HEK293 (cell line): ENCODE measurements at regions not wholly inside any gene's neighbourhood (a gene's known extent, or its start where the extent isn't known, plus 50 kb on each side); places are given as distances from the start of the nearest gene placed in this dataset.

Source experiments
- CTCF ChIA-PET: fragments of 350-600 bp; formaldehyde crosslinking; extraction: SDS; loops from one replicate; lab custom pipeline; 2021; ENCODE audit warnings: antibody characterized with exemption; lab: Yijun Ruan, JAX
- POLR2A ChIA-PET: fragments of 300-600 bp; formaldehyde crosslinking; extraction: SDS; loops from one replicate; lab custom pipeline; 2020; ENCODE audit warnings: antibody characterized with exemption, inconsistent platforms; lab: Yijun Ruan, JAX
- H3K27ac ChIP-seq: fragments of 200-500 bp; sonication (Bioruptor generic); 2 replicates; pipeline ENCODE4 v1.5.1; 2014; ENCODE audit warnings: low read depth, low read length, control low read depth, inconsistent platforms; ENCODE audit errors: extremely low read depth
- H3K36me3 ChIP-seq, 2 experiments: fragments of 200-500 bp in 1 of 2; sonication (Bioruptor generic) in 1 of 2; 1 replicate in 1 of 2; 2 replicates in 1 of 2; pipeline ENCODE4 v1.5.1; 2014 to 2017; ENCODE audit warnings: inconsistent platforms in 2 of 2, low read length in 2 of 2; ENCODE audit not compliant: control insufficient read depth in 2 of 2, insufficient read depth in 1 of 2
- H3K4me1 ChIP-seq: fragments of 200-500 bp; sonication (Bioruptor generic); 2 replicates; pipeline ENCODE4 v1.5.1; 2014; ENCODE audit warnings: mild to moderate bottlenecking, low read length, inconsistent platforms; ENCODE audit not compliant: control insufficient read depth, insufficient read depth
- H3K4me3 ChIP-seq: 2 replicates; pipeline ENCODE4 v1.5.1; 2011; ENCODE audit warnings: low read depth, mild to moderate bottlenecking, control low read depth, low read length, moderate library complexity
- H3K9me3 ChIP-seq: fragments of 200-500 bp; sonication (Bioruptor generic); 2 replicates; pipeline ENCODE4 v1.5.1; 2014; ENCODE audit warnings: low read depth, low read length, inconsistent platforms; ENCODE audit not compliant: control insufficient read depth, insufficient read depth
- ATF2 ChIP-seq: fragments of 450-650 bp; formaldehyde crosslinking; IDR thresholded peaks from 2 replicates; pipeline ENCODE4 v1.5.1; 2016; ENCODE audit warnings: missing biosample characterization, missing genetic modification characterization, low read depth
- GLI2 ChIP-seq: fragments of 450-650 bp; formaldehyde crosslinking; IDR thresholded peaks from 2 replicates; pipeline ENCODE4; 2017; ENCODE audit warnings: missing biosample characterization, missing genetic modification characterization, low read depth, borderline replicate concordance
- GLIS1 ChIP-seq: fragments of 450-650 bp; formaldehyde crosslinking; IDR thresholded peaks from 2 replicates; pipeline ENCODE4 v1.5.1; 2016; ENCODE audit warnings: missing biosample characterization, missing genetic modification characterization
- MEIS1 ChIP-seq: sonication (generic); formaldehyde crosslinking; IDR thresholded peaks from 2 replicates; pipeline ENCODE4 v1.8.1; 2022; ENCODE audit warnings: missing genetic modification reagents, mild to moderate bottlenecking, borderline replicate concordance
- MZF1 ChIP-seq: fragments of 450-650 bp; formaldehyde crosslinking; IDR thresholded peaks from 2 replicates; pipeline ENCODE4 v1.5.1; 2017; ENCODE audit warnings: missing biosample characterization, missing genetic modification characterization, borderline replicate concordance
- PATZ1 ChIP-seq: fragments of 450-650 bp; formaldehyde crosslinking; IDR thresholded peaks from 2 replicates; pipeline ENCODE4 v1.5.1; 2016; ENCODE audit warnings: missing biosample characterization, missing genetic modification characterization
- SALL2 ChIP-seq: fragments of 450-650 bp; formaldehyde crosslinking; IDR thresholded peaks from 2 replicates; pipeline ENCODE4 v1.5.0; 2017; ENCODE audit warnings: missing biosample characterization, mild to moderate bottlenecking, missing genetic modification characterization, borderline replicate concordance
- TSHZ1 ChIP-seq: fragments of 450-650 bp; formaldehyde crosslinking; IDR thresholded peaks from 2 replicates; pipeline ENCODE4 v1.5.1; 2016; ENCODE audit warnings: missing biosample characterization, missing genetic modification characterization, borderline replicate concordance
- ZBTB44 ChIP-seq: fragments of 450-650 bp; IDR thresholded peaks from 2 replicates; pipeline ENCODE4 v1.5.1; 2018; ENCODE audit warnings: missing biosample characterization, mild to moderate bottlenecking, missing genetic modification characterization
- ZBTB48 ChIP-seq: fragments of 450-650 bp; formaldehyde crosslinking; IDR thresholded peaks from 2 replicates; pipeline ENCODE4 v1.5.1; 2016; ENCODE audit warnings: missing biosample characterization, missing genetic modification characterization
- ZNF16 ChIP-seq: fragments of 450-650 bp; formaldehyde crosslinking; IDR thresholded peaks from 2 replicates; pipeline ENCODE4 v1.5.1; 2016; ENCODE audit warnings: low read depth, missing biosample characterization, missing genetic modification characterization
- ZNF169 ChIP-seq: fragments of 450-650 bp; formaldehyde crosslinking; IDR thresholded peaks from 2 replicates; pipeline ENCODE4 v1.5.1; 2016; ENCODE audit warnings: missing biosample characterization, missing genetic modification characterization
- ZNF221 ChIP-seq: fragments of 450-650 bp; formaldehyde crosslinking; IDR thresholded peaks from 2 replicates; pipeline ENCODE4 v1.5.1; 2017; ENCODE audit warnings: missing biosample characterization, missing genetic modification characterization, borderline replicate concordance
- ZNF394 ChIP-seq: fragments of 450-650 bp; formaldehyde crosslinking; IDR thresholded peaks from 2 replicates; pipeline ENCODE4 v1.5.1; 2016; ENCODE audit warnings: missing biosample characterization, missing genetic modification characterization, mild to moderate bottlenecking, moderate library complexity, borderline replicate concordance
- ZNF423 ChIP-seq: fragments of 450-650 bp; formaldehyde crosslinking; IDR thresholded peaks from 2 replicates; pipeline ENCODE4 v1.5.1; 2016; ENCODE audit warnings: missing biosample characterization, missing genetic modification characterization
- ZNF449 ChIP-seq: fragments of 450-650 bp; formaldehyde crosslinking; IDR thresholded peaks from 2 replicates; pipeline ENCODE4 v1.5.1; 2017; ENCODE audit warnings: missing biosample characterization, mild to moderate bottlenecking, missing genetic modification characterization, moderate library complexity
- ZNF560 ChIP-seq: fragments of 450-650 bp; formaldehyde crosslinking; IDR thresholded peaks from 2 replicates; pipeline ENCODE4 v1.5.1; 2017; ENCODE audit warnings: missing biosample characterization, missing genetic modification characterization, borderline replicate concordance
- ZNF596 ChIP-seq: fragments of 450-650 bp; IDR thresholded peaks from 2 replicates; pipeline ENCODE4 v1.5.0; 2018; ENCODE audit warnings: missing biosample characterization, mild to moderate bottlenecking, missing genetic modification characterization, moderate library complexity
- ZNF658 ChIP-seq: fragments of 450-650 bp; formaldehyde crosslinking; IDR thresholded peaks from 2 replicates; pipeline ENCODE4; 2016; ENCODE audit warnings: missing biosample characterization, missing genetic modification characterization
- ZSCAN5A ChIP-seq: fragments of 450-650 bp; formaldehyde crosslinking; IDR thresholded peaks from 2 replicates; pipeline ENCODE4 v1.5.1; 2016; ENCODE audit warnings: missing biosample characterization, missing genetic modification characterization

- Histone ChIP-seq H3K4me1 (no peaks in the 10 kb centered on the region), H3K4me3 (no peak overlapping the region), H3K36me3 (no peaks in the 10 kb centered on the region), H3K27ac (no peak overlapping the region), H3K9me3 (no peaks in the 10 kb centered on the region)
- POLR2A ChIA-PET, result no interaction called here
- CTCF ChIA-PET, result interaction anchor here (1.1 to 1.4 kb wide), 3 partner anchors 20 to 336 kb away, joined by 3 to 4 read pairs (median 4); no protein-coding TSS in a partner anchor
- no peak for TF ChIP-seq ZNF658
- no peak for TF ChIP-seq ZNF169
- TF ChIP-seq ZNF423, result no peak
- TF ChIP-seq ZNF221 (tag by site-specific recombination), result no peak
- TF ChIP-seq GLIS1, result no peak
- no peak for TF ChIP-seq PATZ1 (tag by site-specific recombination)
- TF ChIP-seq ZSCAN5A (tag by site-specific recombination), result no peak
- no peak for TF ChIP-seq SALL2
- no peak for TF ChIP-seq ATF2 (tag by site-specific recombination)
- TF ChIP-seq GLI2 (tag by site-specific recombination), result no peak
- TF ChIP-seq TSHZ1 (tag by site-specific recombination), result no peak
- no peak for TF ChIP-seq ZNF394 (tag by site-specific recombination)
- TF ChIP-seq ZNF16 (tag by site-specific recombination), result no peak
- no peak for TF ChIP-seq ZNF560 (tag by site-specific recombination)
- no peak for TF ChIP-seq ZBTB48
- no peak for TF ChIP-seq ZNF449 (tag by site-specific recombination)
- TF ChIP-seq MEIS1 (CRISPR knock-in tag), result no peak
- TF ChIP-seq ZNF596 (tag by site-specific recombination), result no peak
- TF ChIP-seq ZBTB44 (tag by site-specific recombination), result no peak
- TF ChIP-seq MZF1 (tag by site-specific recombination), result no peak
These were observed 186.5 kb downstream of the ERCC6L2 start for GRCh38 chr9:96062031-96062430.
